A549 (cell line): ENCODE measurements at regions not wholly inside any gene's neighbourhood (a gene's known extent, or its start where the extent isn't known, plus 50 kb on each side); places are given as distances from the start of the nearest gene placed in this dataset.

ENCODE experiments used
- ATAC-seq, 2 experiments: fragments of 200-7000 bp in 1 of 2; fragments of >200 bp in 1 of 2; cut with Nextera tagmentation in 1 of 2; cut with Tn5 transposase in 1 of 2; 3 replicates each; pipeline versions ENCODE4 v1.8.0 to v1.9.1; 2018 to 2020; ENCODE audit warnings: mild to moderate bottlenecking in 1 of 2, moderate library complexity in 1 of 2
- CTCF ChIA-PET: fragments of 300-600 bp; sonication (Branson Sonifier 250); formaldehyde crosslinking; extraction: SDS; loops from one replicate; lab custom pipeline; 2021; ENCODE audit warnings: antibody characterized with exemption, inconsistent platforms; lab: Yijun Ruan, JAX
- POLR2A ChIA-PET: fragments of 350-600 bp; formaldehyde crosslinking; extraction: SDS; loops from one replicate; lab custom pipeline; 2021; ENCODE audit warnings: antibody characterized with exemption, inconsistent platforms; lab: Yijun Ruan, JAX
- DNase-seq, 2 experiments: peaks; one replicate each; pipeline versions ENCODE4 v3.0.0 to v3.0.0-alpha.2; 2011 to 2016; ENCODE audit warnings: low read depth in 1 of 2, low spot score in 1 of 2
- FAIRE-seq: peaks from 2 replicates; lab custom pipeline; 2011; peaks lifted over from hg19 to GRCh38; lab: Jason Lieb, UNC
- H3K27ac ChIP-seq, 2 experiments: fragments of >200 bp; sonication (Bioruptor Twin); formaldehyde crosslinking; 3 replicates each; pipeline ENCODE4 v1.5.1; 2016 to 2017
- H3K4me1 ChIP-seq: fragments of >200 bp; sonication (Bioruptor Twin); formaldehyde crosslinking; 3 replicates; pipeline ENCODE4 v1.6.1; 2016
- H3K4me2 ChIP-seq: fragments of >200 bp; sonication (Bioruptor Twin); formaldehyde crosslinking; 3 replicates; pipeline ENCODE4 v1.6.1; 2016
- H3K4me3 ChIP-seq: fragments of >200 bp; sonication (Bioruptor Twin); formaldehyde crosslinking; 3 replicates; pipeline ENCODE4 v1.5.1; 2016
- H3K9me3 ChIP-seq: fragments of >200 bp; sonication (Bioruptor Twin); formaldehyde crosslinking; 3 replicates; pipeline ENCODE4 v1.6.1; 2016
- BHLHE40 ChIP-seq: IDR thresholded peaks from 2 replicates; pipeline ENCODE4 v1.6.1; 2012; ENCODE audit warnings: low read depth, low read length, inconsistent platforms
- E2F6 ChIP-seq: IDR thresholded peaks from 2 replicates; pipeline ENCODE4 v1.6.1; 2012; ENCODE audit warnings: low read depth, borderline replicate concordance
- ESRRA ChIP-seq: fragments of 150-350 bp; IDR thresholded peaks from 2 replicates; pipeline ENCODE4 v1.6.1; 2014; ENCODE audit warnings: mild to moderate bottlenecking, low read length, borderline replicate concordance
- FOSB ChIP-seq: fragments of 250-450 bp; sonication (Bioruptor Pico); IDR thresholded peaks from 2 replicates; pipeline ENCODE4 v1.5.0; 2020; ENCODE audit warnings: mild to moderate bottlenecking, moderate library complexity
- FOXS1 ChIP-seq: fragments of 250-450 bp; sonication (Bioruptor Pico); IDR thresholded peaks from 2 replicates; pipeline ENCODE4 v1.5.0; 2020; ENCODE audit warnings: mild to moderate bottlenecking, moderate library complexity
- HOXB5 ChIP-seq: fragments of 250-450 bp; sonication (Bioruptor Pico); IDR thresholded peaks from 2 replicates; pipeline ENCODE4 v1.5.0; 2020; ENCODE audit warnings: mild to moderate bottlenecking, moderate library complexity
- MAZ ChIP-seq: fragments of 150-350 bp; IDR thresholded peaks from 2 replicates; pipeline ENCODE4 v1.6.1; 2014; ENCODE audit warnings: antibody characterized with exemption, low read depth, low read length, borderline replicate concordance
- MYC ChIP-seq: IDR thresholded peaks from 2 replicates; pipeline ENCODE4 v1.6.1; 2012; ENCODE audit warnings: mild to moderate bottlenecking, inconsistent platforms, low read length, improper control_type of control experiment, borderline replicate concordance
- NFE2L2 ChIP-seq: fragments of 150-350 bp; conservative IDR thresholded peaks from 2 replicates; pipeline ENCODE4 v1.6.1; 2014; ENCODE audit warnings: low read length
- POLR2AphosphoS2 ChIP-seq: conservative IDR thresholded peaks from 2 replicates; pipeline ENCODE4 v1.6.1; 2012; ENCODE audit warnings: low read length, improper control_type of control experiment, inconsistent platforms
- RARB ChIP-seq: fragments of 250-450 bp; sonication (Bioruptor Pico); IDR thresholded peaks from 2 replicates; pipeline ENCODE4 v1.8.0; 2021; ENCODE audit warnings: mild to moderate bottlenecking, moderate library complexity
- RCOR1 ChIP-seq: fragments of 150-350 bp; IDR thresholded peaks from 2 replicates; pipeline ENCODE4 v1.6.1; 2014; ENCODE audit warnings: antibody characterized with exemption, low read length, low read depth
- SREBF2 ChIP-seq: fragments of 450-650 bp; IDR thresholded peaks from 2 replicates; pipeline ENCODE4 v1.6.1; 2014; ENCODE audit warnings: mild to moderate bottlenecking, moderate library complexity
- TFCP2L1 ChIP-seq: fragments of 250-450 bp; sonication (Bioruptor Pico); IDR thresholded peaks from 2 replicates; pipeline ENCODE4 v1.5.0; 2021; ENCODE audit warnings: mild to moderate bottlenecking
- ZNF302 ChIP-seq: fragments of 250-450 bp; sonication (Bioruptor Pico); IDR thresholded peaks from 2 replicates; pipeline ENCODE4 v1.9.0; 2021; ENCODE audit warnings: inconsistent platforms, mild to moderate bottlenecking, moderate library complexity
- WGBS: methylation state at CpG from one replicate; pipeline ENCODE4 v1.1.6; 2017; ENCODE audit errors: missing lambda C conversion rate; 5-methylcytosine and 5-hydroxymethylcytosine counted together
- TF ChIP-seq, protein P1 (sequence below): IDR thresholded peaks from 2 replicates; pipeline ENCODE4 v1.6.1; 2012
- TF ChIP-seq, protein P2 (sequence below): fragments of 150-350 bp; IDR thresholded peaks from 2 replicates; pipeline ENCODE4 v1.6.1; 2014; ENCODE audit warnings: low read depth, mild to moderate bottlenecking, low read length
- TF ChIP-seq, protein P3 (sequence below): fragments of 250-450 bp; sonication (Bioruptor Pico); IDR thresholded peaks from 2 replicates; pipeline ENCODE4 v1.5.0; 2020; ENCODE audit warnings: low read depth, mild to moderate bottlenecking, moderate library complexity

- TF ChIP-seq HOXB5 (CRISPR knock-in tag) (no peak), POLR2AphosphoS2 (no peak)
- no peaks in the 10 kb centered on the region for H3K4me1 ChIP-seq
- H3K4me2 ChIP-seq: no peak overlapping the region
- no peak for ATAC-seq
- ChIA-PET CTCF (interaction anchor here (0.7 kb wide), 1 partner anchor 221 kb away, joined by 3 read pairs; no protein-coding TSS in a partner anchor), POLR2A (no interaction called here)
- no peak for DNase-seq
- no peaks in the 10 kb centered on the region for H3K9me3 ChIP-seq
- H3K4me3 ChIP-seq: no peak overlapping the region
- 77% methylated on average over 5 of the region's 5 CpGs for WGBS
- FAIRE-seq: no peak
- H3K27ac ChIP-seq: no peak overlapping the region
These were observed 101.5 kb upstream of the STX18 start for GRCh38 chr4:4643306-4643705.

- no peak for FAIRE-seq
- H3K4me2 ChIP-seq: no peak overlapping the region
- ChIA-PET POLR2A (no interaction called here), CTCF (interaction anchor here (0.5 kb wide), 1 partner anchor 83 kb away, joined by 3 read pairs; no protein-coding TSS in a partner anchor)
- ATAC-seq: no peak
- no peak for TF ChIP-seq E2F6
- TF ChIP-seq, protein P1, sequence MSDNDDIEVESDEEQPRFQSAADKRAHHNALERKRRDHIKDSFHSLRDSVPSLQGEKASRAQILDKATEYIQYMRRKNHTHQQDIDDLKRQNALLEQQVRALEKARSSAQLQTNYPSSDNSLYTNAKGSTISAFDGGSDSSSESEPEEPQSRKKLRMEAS: no peak
- no peak for TF ChIP-seq FOSB (CRISPR knock-in tag)
- TF ChIP-seq MAZ: no peak
- TF ChIP-seq, protein P2, sequence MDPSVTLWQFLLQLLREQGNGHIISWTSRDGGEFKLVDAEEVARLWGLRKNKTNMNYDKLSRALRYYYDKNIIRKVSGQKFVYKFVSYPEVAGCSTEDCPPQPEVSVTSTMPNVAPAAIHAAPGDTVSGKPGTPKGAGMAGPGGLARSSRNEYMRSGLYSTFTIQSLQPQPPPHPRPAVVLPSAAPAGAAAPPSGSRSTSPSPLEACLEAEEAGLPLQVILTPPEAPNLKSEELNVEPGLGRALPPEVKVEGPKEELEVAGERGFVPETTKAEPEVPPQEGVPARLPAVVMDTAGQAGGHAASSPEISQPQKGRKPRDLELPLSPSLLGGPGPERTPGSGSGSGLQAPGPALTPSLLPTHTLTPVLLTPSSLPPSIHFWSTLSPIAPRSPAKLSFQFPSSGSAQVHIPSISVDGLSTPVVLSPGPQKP: no peak
- TF ChIP-seq, protein P3, sequence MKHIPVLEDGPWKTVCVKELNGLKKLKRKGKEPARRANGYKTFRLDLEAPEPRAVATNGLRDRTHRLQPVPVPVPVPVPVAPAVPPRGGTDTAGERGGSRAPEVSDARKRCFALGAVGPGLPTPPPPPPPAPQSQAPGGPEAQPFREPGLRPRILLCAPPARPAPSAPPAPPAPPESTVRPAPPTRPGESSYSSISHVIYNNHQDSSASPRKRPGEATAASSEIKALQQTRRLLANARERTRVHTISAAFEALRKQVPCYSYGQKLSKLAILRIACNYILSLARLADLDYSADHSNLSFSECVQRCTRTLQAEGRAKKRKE (CRISPR knock-in tag): no peak
- TF ChIP-seq ZNF302 (CRISPR knock-in tag): no peak
- no peak for TF ChIP-seq BHLHE40
- TF ChIP-seq TFCP2L1 (CRISPR knock-in tag): no peak
- TF ChIP-seq RARB: no peak
- no peak for TF ChIP-seq RCOR1
- no peak for TF ChIP-seq MYC
- no peak for TF ChIP-seq SREBF2
- no peak for TF ChIP-seq FOXS1 (CRISPR knock-in tag)
- H3K4me1 ChIP-seq: no peaks in the 10 kb centered on the region
- H3K9me3 ChIP-seq: no peaks in the 10 kb centered on the region
- no peak overlapping the region for H3K4me3 ChIP-seq
- no peak overlapping the region for H3K27ac ChIP-seq
- DNase-seq: no peak
- WGBS: 74% methylated on average over 6 of the region's 6 CpGs
These were observed 100.7 kb upstream of the STX18 start for GRCh38 chr4:4642496-4643000.

GRCh38 chr4:4641661-4642495, 100.0 kb upstream of the STX18 start:
- no peaks in the 10 kb centered on the region for H3K4me1 ChIP-seq
- TF ChIP-seq NFE2L2 (no peak), ESRRA (no peak)
- TF ChIP-seq, all 56 proteins: peak for 0
- no peak for ATAC-seq
- WGBS: 83% methylated on average over 21 of the region's 23 CpGs
- no peak for FAIRE-seq
- CTCF ChIA-PET: interaction anchor here (0.5 kb wide), 1 partner anchor 82 kb away, joined by 3 read pairs; no protein-coding TSS in a partner anchor
- H3K4me2 ChIP-seq: no peak overlapping the region
- no peak for DNase-seq
- no peak overlapping the region for H3K27ac ChIP-seq
- no peak overlapping the region for H3K4me3 ChIP-seq
- POLR2A ChIA-PET: no interaction called here
- H3K9me3 ChIP-seq: no peaks in the 10 kb centered on the region
